WI38 (cell line): ENCODE measurements at regions not wholly inside any gene's neighbourhood (a gene's known extent, or its start where the extent isn't known, plus 50 kb on each side); places are given as distances from the start of the nearest gene placed in this dataset.

Experiments used
- H3K4me3 ChIP-seq: 2 replicates; pipeline ENCODE4 v1.5.1; 2011; ENCODE audit warnings: low read depth, mild to moderate bottlenecking, control low read depth, low read length
- CTCF ChIP-seq: IDR thresholded peaks from 2 replicates; pipeline ENCODE4 v1.5.1; 2012; ENCODE audit warnings: low read depth, mild to moderate bottlenecking, control low read depth, low read length

- TF ChIP-seq CTCF, result no peak
These were observed 70.7 kb upstream of the TRPC7 start for GRCh38 chr5:136435946-136436543.

GRCh38 chr5:136434795-136435194, 69.5 kb upstream of the TRPC7 start:
- TF ChIP-seq CTCF, result no peak
- H3K4me3 ChIP-seq, result no peak overlapping the region

More at GRCh38 chr5:136435946-136436543, 70.7 kb upstream of the TRPC7 start:
- H3K4me3 ChIP-seq, result no peak overlapping the region

GRCh38 chr5:136432705-136433104, 67.4 kb upstream of the TRPC7 start:
- H3K4me3 ChIP-seq, result no peak overlapping the region
- no peak for TF ChIP-seq CTCF

DNA sequence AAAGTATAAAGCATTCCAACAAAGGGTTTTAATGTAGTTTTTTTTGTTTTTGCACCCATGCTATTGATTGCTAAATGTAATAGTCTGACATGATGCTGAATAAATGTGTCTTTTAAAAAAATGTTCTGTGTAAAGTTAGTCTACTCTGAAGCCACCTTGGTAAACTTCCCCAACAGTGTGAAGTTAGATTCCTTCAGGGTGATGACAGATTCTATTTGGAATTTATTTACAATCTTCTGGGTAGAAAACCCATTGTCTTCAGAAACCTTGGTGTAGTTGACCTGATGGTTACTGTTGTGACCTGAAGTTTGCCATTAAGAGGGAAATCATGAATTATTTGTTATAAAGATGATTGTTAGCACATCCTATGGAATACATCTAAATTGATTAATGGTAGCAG, 64.7 kb upstream of the TRPC7 start:
- no peak for TF ChIP-seq CTCF
- no peak overlapping the region for H3K4me3 ChIP-seq

GRCh38 chr5:136427426-136427825, 62.1 kb upstream of the TRPC7 start:
- no peak for TF ChIP-seq CTCF
- no peak overlapping the region for H3K4me3 ChIP-seq

- H3K4me3 ChIP-seq, result no peak overlapping the region
- TF ChIP-seq CTCF, result no peak
These were observed 60.6 kb upstream of the TRPC7 start for GRCh38 chr5:136425921-136426320.

DNA sequence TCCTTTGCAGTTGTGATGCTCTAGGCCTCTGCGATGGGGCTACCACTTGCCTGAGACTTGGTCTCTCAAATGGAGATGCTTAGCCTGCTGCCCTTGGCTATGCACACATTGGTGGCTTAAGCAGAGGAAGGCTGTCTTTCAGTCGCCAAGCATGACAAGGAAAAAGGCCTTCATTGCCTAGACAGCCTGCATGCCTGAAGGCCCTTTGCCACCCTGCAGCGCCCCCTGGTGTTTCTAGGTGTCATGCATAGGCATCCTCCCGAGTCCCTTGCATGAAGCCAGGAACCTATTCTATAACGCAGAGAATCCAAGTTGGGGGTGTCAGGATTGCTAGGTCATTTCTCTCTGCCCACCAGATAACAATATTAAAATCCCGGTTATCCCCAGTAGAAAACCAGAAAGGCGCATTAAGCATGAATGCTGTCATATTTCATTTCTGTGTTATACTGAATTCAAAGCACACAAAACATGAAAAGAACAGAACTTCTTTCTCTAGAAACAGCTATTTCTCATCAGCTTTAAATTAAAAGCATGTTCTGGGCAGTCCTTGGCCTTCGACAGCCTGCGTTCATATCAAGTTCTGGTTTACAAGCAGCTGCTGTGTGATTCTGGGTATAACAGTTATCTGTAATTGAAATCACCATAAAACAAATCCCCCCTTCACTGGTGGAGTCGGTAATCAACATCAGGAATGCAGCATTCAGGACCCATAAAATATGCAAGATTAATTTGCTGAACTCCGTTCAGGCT, 59.7 kb upstream of the TRPC7 start:
- no peak overlapping the region for H3K4me3 ChIP-seq
- 0 out of 2 replicates have a peak, but pooled peaks have one; percentile 7 for TF ChIP-seq CTCF
